ENCODE measurements at regions not wholly inside any gene's neighbourhood (a gene's known extent, or its start where the extent isn't known, plus 50 kb on each side); places are given as distances from the start of the nearest gene placed in this dataset.
"Not testable (repeated sequence)": the region's sequence is repeated elsewhere in the genome, so short reads cannot be mapped to it uniquely, and the experiment has no call there.

GRCh38 chr15:89023311-89023961 lies 64.8 kb upstream of the ABHD2 start:
- no peaks in the 10 kb centered on the region for H3K4me1 ChIP-seq (ENCODE audit: low read depth)
- ATAC-seq: no peak
- no peak for DNase-seq
- TF ChIP-seq CTCF (IDR thresholded peaks at IDR 0.05): no peak
- no peaks in the 10 kb centered on the region for H3K36me3 ChIP-seq (ENCODE audit: low read depth)
- no peak overlapping the region for H3K4me3 ChIP-seq
- intact Hi-C loops (cut with DNase I, micrococcal nuclease): no loop called here
- H3K9me3 ChIP-seq: no peaks in the 10 kb centered on the region

- no peak for TF ChIP-seq CTCF (IDR thresholded peaks at IDR 0.05)
- DNase-seq (no peak), ATAC-seq (no peak)
These were observed 63.8 kb upstream of the ABHD2 start for GRCh38 chr15:89024418-89024817.

GRCh38 chr15:89026167-89026566 lies 62.1 kb upstream of the ABHD2 start:
- no peak for TF ChIP-seq CTCF (IDR thresholded peaks at IDR 0.05)
- no peak for ATAC-seq

More at GRCh38 chr15:89024418-89024817, 63.8 kb upstream of the ABHD2 start:
- no peaks in the 10 kb centered on the region for H3K4me1 ChIP-seq (ENCODE audit: low read depth)
- intact Hi-C loops (cut with DNase I, micrococcal nuclease): no loop called here
- H3K9me3 ChIP-seq: no peaks in the 10 kb centered on the region
- H3K4me3 ChIP-seq: no peak overlapping the region
- H3K36me3 ChIP-seq (ENCODE audit: low read depth): no peaks in the 10 kb centered on the region

GRCh38 chr15:89028036-89028435 lies 60.2 kb upstream of the ABHD2 start:
- H3K4me1 ChIP-seq (ENCODE audit: low read depth): no peaks in the 10 kb centered on the region
- DNase-seq: no peak
- intact Hi-C loops (cut with DNase I, micrococcal nuclease): no loop called here
- H3K36me3 ChIP-seq (ENCODE audit: low read depth): no peaks in the 10 kb centered on the region
- H3K4me3 ChIP-seq: no peak overlapping the region
- ATAC-seq: no peak
- H3K9me3 ChIP-seq: no peaks in the 10 kb centered on the region
- TF ChIP-seq CTCF (IDR thresholded peaks at IDR 0.05): no peak

More at GRCh38 chr15:89026167-89026566, 62.1 kb upstream of the ABHD2 start:
- no peak overlapping the region for H3K4me3 ChIP-seq
- no peaks in the 10 kb centered on the region for H3K36me3 ChIP-seq (ENCODE audit: low read depth)
- DNase-seq: no peak
- no peaks in the 10 kb centered on the region for H3K4me1 ChIP-seq (ENCODE audit: low read depth)
- no peaks in the 10 kb centered on the region for H3K9me3 ChIP-seq
- intact Hi-C loops (cut with DNase I, micrococcal nuclease): no loop called here

GRCh38 chr15:89030311-89030710 lies 57.9 kb upstream of the ABHD2 start:
- DNase-seq (no peak), ATAC-seq (no peak)
- H3K36me3 ChIP-seq (ENCODE audit: low read depth): no peaks in the 10 kb centered on the region
- TF ChIP-seq CTCF (IDR thresholded peaks at IDR 0.05): no peak
- H3K9me3 ChIP-seq: no peaks in the 10 kb centered on the region
- H3K4me1 ChIP-seq (ENCODE audit: low read depth): no peaks in the 10 kb centered on the region
- intact Hi-C loops (cut with DNase I, micrococcal nuclease): no loop called here
- no peak overlapping the region for H3K4me3 ChIP-seq

GRCh38 chr15:89031637-89032285 lies 56.5 kb upstream of the ABHD2 start:
- H3K9me3 ChIP-seq; H3K4me3 ChIP-seq; H3K36me3 ChIP-seq (ENCODE audit: low read depth); DNase-seq; ATAC-seq; intact Hi-C loops (cut with DNase I, micrococcal nuclease); H3K4me1 ChIP-seq (ENCODE audit: low read depth): not testable (repeated sequence)

Data from mucosa of descending colon (tissue), 3 donors.